ENCODE measurements at regions not wholly inside any gene's neighbourhood (a gene's known extent, or its start where the extent isn't known, plus 50 kb on each side); places are given as distances from the start of the nearest gene placed in this dataset.

DNA sequence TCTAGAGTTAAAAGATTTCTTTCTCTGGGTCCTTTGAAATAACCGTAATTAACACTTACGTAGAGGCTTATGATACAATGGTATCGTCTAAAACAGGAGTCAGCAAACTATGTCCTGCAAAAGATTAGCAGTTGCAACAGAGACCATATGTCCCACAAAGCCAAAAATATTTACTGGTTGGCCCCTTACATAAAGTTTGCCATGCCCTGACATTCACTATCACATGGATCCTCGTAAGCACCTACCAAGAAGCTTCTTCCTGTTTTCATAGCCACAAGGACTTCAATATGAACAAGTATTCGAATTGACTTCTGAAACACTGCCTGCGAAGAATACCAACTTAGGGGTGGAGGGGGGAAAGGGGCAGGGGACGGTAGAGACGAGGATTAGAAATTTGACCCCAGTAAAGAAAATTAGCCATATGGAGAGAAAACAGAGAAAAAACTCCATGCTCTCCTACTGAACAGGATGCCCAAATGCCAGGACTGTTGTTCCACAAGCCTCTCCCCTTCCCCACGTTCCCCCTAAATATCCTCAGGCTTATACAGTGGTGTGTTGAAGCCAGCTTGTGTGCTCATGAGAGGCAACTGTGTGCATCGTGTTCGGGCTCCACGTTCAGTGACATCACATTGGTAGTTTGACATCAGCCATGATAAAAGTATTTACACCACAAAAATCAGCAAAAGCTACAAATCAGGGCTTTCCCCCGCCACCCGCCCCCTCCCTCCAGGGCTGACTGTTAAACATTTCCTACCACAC, 144.1 kb upstream of the HES1 start:
- H3K36me3 ChIP-seq, result no peaks in the 10 kb centered on the region
- H3K27me3 ChIP-seq, result no peaks in the 10 kb centered on the region
- WGBS, 2 donors, result 81 to 85% methylated on average over 14 of the region's 14 CpGs
- DNase-seq (ENCODE audit: low spot score in 2 of 2), result no peak
- TF ChIP-seq, protein P1, sequence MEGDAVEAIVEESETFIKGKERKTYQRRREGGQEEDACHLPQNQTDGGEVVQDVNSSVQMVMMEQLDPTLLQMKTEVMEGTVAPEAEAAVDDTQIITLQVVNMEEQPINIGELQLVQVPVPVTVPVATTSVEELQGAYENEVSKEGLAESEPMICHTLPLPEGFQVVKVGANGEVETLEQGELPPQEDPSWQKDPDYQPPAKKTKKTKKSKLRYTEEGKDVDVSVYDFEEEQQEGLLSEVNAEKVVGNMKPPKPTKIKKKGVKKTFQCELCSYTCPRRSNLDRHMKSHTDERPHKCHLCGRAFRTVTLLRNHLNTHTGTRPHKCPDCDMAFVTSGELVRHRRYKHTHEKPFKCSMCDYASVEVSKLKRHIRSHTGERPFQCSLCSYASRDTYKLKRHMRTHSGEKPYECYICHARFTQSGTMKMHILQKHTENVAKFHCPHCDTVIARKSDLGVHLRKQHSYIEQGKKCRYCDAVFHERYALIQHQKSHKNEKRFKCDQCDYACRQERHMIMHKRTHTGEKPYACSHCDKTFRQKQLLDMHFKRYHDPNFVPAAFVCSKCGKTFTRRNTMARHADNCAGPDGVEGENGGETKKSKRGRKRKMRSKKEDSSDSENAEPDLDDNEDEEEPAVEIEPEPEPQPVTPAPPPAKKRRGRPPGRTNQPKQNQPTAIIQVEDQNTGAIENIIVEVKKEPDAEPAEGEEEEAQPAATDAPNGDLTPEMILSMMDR (IDR thresholded peaks at IDR 0.05), result no peak
- no peak for TF ChIP-seq POLR2A (IDR thresholded peaks at IDR 0.05)
- TF ChIP-seq EP300 (IDR thresholded peaks at IDR 0.05), result no peak
- H3K4me3 ChIP-seq, result no peak overlapping the region
- H3K9me3 ChIP-seq, result peaks cover 0 to 5% (median 0%) of the 10 kb centered on the region in 4 donors
- H3K4me1 ChIP-seq, result peaks cover 0 to 7% (median 0%) of the 10 kb centered on the region in 4 donors
- H3K27ac ChIP-seq, result no peak overlapping the region

DNA sequence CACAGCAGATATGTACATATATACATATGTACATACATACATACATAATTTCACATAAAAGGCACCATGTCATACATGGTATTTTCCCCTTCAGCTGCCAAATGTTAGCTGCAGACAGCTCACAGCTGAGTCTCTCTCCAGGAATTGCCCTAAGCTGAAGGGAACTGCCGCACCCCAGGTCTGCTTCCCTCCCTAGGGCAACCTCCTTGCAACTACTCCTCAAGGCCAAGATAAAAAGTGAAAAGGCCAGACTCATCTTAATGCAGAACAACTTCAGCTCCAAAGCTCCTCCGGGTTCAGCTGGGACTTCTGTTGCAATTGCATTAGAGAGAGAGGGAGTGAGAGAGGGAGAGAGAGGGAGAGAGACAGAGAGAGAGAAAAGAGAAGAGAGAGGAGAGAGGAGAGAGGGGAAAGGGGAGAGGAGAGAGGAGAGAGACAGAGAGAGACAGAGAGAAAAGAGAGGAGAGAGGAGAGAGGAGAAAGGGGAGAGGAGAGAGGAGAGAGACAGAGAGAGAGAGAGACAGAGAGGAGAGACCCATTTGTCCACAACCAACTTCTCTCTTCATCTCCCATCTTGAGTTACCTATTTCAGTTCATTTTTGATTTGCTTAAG, 143.4 kb upstream of the HES1 start:
- 68 to 74% methylated on average over 2 of the region's 2 CpGs for WGBS, 2 donors
- Histone ChIP-seq H3K27ac (no peak overlapping the region), H3K9me3 (peaks cover 0 to 5% (median 0%) of the 10 kb centered on the region in 4 donors), H3K4me3 (no peak overlapping the region), H3K27me3 (no peaks in the 10 kb centered on the region), H3K4me1 (peaks cover 0 to 7% (median 0%) of the 10 kb centered on the region in 4 donors), H3K36me3 (no peaks in the 10 kb centered on the region)
- TF ChIP-seq EP300 (IDR thresholded peaks at IDR 0.05) (no peak), POLR2A (IDR thresholded peaks at IDR 0.05) (no peak)
- TF ChIP-seq, protein P1 (IDR thresholded peaks at IDR 0.05), result no peak
- DNase-seq (ENCODE audit: low spot score in 2 of 2), result no peak

DNA sequence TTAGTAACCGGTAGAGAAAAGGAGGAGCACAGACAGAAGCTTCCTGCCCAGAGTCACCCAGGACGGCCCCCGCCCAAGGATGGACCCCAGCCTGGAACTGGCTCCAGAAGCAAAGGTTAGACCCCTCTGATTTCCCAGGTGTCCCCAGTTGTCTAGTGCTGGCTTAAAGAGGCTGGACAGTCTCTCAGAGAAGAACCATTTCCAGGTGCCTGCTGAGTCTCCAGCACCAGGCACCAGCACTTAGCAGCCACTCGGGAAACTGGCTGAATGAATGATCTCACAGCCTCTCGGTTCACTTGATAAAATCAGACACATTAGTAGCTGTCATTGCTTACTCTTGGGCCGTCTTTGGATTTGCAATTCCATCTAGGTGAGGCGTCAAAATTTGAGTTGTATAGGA, 139.7 kb upstream of the HES1 start:
- WGBS, 2 donors, result 95 to 96% methylated on average over 7 of the region's 7 CpGs
- H3K9me3 ChIP-seq, result no peaks in the 10 kb centered on the region
- H3K36me3 ChIP-seq, result no peaks in the 10 kb centered on the region
- TF ChIP-seq, protein P1 (IDR thresholded peaks at IDR 0.05), result no peak
- no peak for TF ChIP-seq POLR2A (IDR thresholded peaks at IDR 0.05)
- TF ChIP-seq EP300 (IDR thresholded peaks at IDR 0.05), result no peak
- no peak overlapping the region for H3K27ac ChIP-seq
- H3K27me3 ChIP-seq, result no peaks in the 10 kb centered on the region
- H3K4me3 ChIP-seq, result no peak overlapping the region
- H3K4me1 ChIP-seq, result peaks cover 0 to 11% (median 0%) of the 10 kb centered on the region in 4 donors
- DNase-seq (ENCODE audit: low spot score in 2 of 2), result no peak

DNA sequence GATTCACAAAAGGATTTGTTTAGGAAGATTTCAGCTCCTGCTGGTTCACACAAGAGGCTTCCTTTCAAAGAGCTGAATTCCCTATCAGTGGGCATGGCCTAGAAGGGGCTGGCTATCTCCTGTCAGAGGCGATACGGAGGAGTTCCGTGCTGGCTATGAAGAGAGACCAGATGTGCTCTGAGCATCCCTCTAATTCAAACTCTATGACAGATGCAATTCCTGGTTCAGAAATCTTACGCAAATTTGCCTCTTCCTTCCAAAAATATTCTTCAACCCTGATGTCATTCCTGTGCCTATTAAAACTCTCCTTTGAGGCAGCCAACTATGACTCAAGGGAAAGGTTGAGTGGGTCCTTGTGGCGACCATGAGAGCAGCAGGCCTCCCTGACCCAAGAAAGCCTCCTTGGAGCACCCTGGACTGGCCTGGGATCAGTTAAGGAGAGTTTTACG, 139.3 kb upstream of the HES1 start:
- Histone ChIP-seq H3K9me3 (no peaks in the 10 kb centered on the region), H3K36me3 (no peaks in the 10 kb centered on the region), H3K27ac (no peak overlapping the region), H3K27me3 (no peaks in the 10 kb centered on the region), H3K4me1 (peaks cover 0 to 13% (median 0%) of the 10 kb centered on the region in 4 donors), H3K4me3 (no peak overlapping the region)
- DNase-seq (ENCODE audit: low spot score in 2 of 2), result no peak
- 84 to 89% methylated on average over 6 of the region's 6 CpGs for WGBS, 2 donors
- TF ChIP-seq POLR2A (IDR thresholded peaks at IDR 0.05), result no peak

DNA sequence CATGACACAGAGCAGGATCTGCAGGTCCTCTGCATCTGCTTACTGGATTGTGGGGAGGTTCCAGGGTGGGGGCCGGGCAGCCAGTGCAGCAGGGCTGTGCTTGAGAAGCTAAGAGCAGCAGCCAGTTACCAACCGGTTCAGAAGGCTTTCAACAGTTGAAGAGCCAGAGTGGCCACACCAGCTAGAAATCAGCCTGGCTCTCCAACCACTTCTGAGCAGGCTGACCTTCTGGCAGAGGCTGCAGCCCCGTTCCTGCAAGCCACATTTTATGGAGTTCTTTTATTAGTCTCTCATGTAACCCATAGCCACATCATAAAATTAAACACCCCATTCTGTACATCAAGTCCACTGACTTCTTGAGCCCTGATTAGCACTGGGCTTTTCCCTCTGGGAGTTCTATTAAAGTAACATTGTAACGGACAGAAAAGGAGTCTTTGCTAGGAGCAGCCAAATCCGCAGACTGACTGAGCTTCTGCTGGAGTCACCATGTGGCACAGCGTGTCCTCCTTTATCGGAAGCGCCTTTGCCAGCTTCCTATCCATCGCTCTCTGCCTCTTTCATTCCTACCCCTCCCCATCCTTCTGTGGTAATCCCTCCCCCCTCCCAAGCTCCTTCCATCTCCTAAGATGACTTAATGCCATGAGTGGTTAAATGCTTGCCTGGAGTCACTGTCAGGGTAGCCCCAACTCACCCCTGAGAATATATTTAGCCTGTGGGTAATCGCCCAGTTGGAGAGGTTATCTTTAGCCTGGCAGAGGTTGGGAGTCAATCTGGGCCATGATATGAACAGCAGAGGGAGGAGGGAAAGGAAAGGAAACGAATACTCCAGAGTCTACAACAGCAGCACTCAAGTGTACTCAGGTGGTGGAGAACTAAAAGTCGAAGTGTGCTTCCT, 138.5 kb upstream of the HES1 start:
- Histone ChIP-seq H3K4me3 (no peak overlapping the region), H3K27ac (no peak overlapping the region), H3K36me3 (no peaks in the 10 kb centered on the region), H3K9me3 (no peaks in the 10 kb centered on the region), H3K27me3 (no peaks in the 10 kb centered on the region), H3K4me1 (peaks cover 0 to 21% (median 2%) of the 10 kb centered on the region in 4 donors)
- 62 to 71% methylated on average over 12 of the region's 12 CpGs for WGBS, 2 donors
- no peak for TF ChIP-seq POLR2A (IDR thresholded peaks at IDR 0.05)
- TF ChIP-seq, protein P1 (IDR thresholded peaks at IDR 0.05), result no peak
- TF ChIP-seq EP300 (IDR thresholded peaks at IDR 0.05), result no peak
- no peak for DNase-seq (ENCODE audit: low spot score in 2 of 2)
